GM19467 (cell line): ENCODE measurements at regions not wholly inside any gene's neighbourhood (a gene's known extent, or its start where the extent isn't known, plus 50 kb on each side); places are given as distances from the start of the nearest gene placed in this dataset.
A peak's percentile ranks its signal among the peaks of the same experiment; 100 is the strongest.

Experiments used
- ATAC-seq: cut with Tn5 transposase; IDR thresholded peaks from one replicate; pipeline ENCODE4 v1.9.1; 2021; ENCODE audit warnings: mild to moderate bottlenecking, moderate library complexity; ENCODE audit not compliant: unreplicated experiment

DNA sequence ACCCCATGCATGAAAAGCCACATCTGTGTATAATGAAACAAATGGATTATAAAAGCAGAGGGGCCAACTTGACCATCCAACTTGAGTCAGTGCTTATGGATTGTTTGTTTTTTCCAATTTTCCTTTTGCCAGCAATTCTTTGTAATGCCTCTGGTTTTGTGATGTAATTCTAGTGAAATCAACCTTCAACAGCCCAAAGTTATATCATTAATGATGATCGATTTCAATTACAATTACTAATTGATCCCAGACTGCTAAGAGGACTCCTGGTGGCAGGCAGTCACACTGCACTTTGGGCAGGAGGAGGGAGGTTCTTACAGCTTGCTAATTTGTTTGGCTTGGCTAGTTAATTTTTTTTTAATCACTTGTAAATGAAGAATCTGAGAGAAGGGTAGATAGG is 552.3 kb downstream of the NUF2 start:
- no peak for ATAC-seq

DNA sequence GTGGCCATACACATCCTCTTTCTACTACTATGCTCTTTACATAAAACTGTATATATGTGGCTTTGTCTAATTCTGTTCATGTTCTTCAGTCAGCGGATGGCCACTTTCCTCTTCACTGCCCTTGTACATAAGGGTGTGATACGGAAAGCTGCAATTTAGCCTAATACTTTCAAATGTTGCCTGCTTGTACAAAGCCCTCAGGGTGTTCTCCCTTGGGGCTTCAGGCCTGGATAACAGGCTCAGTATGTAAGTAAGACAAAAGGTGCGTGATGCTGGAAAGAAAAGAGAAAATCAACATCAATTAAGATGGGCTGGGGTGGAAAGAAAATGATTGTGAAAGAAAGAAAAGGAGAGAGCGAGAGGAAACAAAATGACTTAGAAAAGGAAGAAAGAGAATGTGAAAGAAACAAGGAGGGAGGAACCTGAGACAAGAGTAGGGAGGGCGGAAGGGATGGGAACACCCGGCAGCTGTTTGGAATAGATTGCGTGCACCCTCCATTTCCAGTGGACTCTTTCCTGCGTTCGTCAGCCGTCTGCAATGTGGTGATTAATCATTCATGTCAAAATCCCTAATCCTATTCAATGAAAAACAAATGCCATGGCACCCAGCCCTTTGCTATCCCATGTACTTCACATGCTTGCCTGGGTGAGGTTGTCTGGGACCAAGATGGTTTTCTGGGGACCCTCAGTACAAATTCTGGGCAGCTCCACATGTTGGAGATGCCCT is 553.6 kb downstream of the NUF2 start:
- ATAC-seq = no peak

DNA sequence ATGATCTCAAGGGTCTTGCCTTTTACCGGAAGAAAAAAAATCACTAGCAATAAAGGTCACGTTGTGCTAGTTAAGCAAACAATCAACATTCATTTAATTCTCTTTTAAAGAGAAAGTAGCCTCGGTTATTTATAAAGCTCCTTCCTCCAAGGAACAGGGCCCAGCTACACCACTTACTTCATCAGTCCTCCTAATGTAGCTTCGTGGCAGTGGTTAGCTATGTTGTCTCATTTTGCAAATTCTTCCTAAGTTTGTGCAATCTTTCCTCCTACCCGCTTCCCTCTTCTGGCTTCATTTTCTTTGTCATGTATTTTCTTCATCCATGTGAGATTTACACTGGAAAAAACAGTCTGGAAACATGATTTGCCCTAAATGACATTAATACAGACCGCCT is 554.2 kb downstream of the NUF2 start:
- no peak for ATAC-seq

GRCh38 chr1:163876546-163876945 is 554.8 kb downstream of the NUF2 start:
- ATAC-seq = no peak

- no peak for ATAC-seq
These were observed 555.3 kb downstream of the NUF2 start for GRCh38 chr1:163877016-163877415.

- ATAC-seq = no peak
These were observed 563.8 kb downstream of the NUF2 start for GRCh38 chr1:163885510-163885909.

GRCh38 chr1:163896001-163896400 is 574.2 kb downstream of the NUF2 start:
- ATAC-seq = no peak

DNA sequence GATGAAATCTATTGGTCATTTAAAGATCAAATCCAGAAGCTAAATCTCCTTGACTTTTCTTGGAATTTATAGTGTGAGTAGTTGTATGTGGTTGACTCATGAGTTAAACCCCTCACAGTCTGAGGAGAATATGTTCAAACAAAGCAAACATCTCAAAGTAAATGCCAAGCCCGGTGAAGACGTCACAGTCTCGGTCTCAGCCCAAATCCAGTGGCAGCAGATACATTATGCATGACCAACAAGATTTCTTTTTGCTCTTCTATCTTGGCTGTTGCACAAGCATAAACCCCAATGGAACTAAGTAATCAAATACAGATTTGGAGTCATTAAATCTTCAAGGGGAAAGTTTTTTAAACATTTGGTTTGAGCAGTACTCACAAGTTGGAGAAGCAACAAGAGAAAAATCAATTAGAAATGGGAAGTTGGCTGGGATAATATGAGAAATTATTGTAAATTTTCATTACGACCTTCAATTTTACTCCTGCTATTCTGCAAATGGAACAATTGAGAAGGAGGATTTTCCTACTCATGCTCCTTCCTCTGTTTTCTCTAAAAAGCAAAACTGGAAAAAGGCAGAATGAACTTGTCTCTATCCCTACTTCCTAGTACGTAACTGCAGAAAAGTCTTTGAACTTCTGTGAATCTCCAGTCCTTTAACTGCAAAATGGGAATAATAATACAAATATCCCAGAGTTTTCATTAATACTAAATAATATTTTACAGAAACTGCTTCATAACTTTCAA is 575.8 kb downstream of the NUF2 start:
- ATAC-seq = no peak

DNA sequence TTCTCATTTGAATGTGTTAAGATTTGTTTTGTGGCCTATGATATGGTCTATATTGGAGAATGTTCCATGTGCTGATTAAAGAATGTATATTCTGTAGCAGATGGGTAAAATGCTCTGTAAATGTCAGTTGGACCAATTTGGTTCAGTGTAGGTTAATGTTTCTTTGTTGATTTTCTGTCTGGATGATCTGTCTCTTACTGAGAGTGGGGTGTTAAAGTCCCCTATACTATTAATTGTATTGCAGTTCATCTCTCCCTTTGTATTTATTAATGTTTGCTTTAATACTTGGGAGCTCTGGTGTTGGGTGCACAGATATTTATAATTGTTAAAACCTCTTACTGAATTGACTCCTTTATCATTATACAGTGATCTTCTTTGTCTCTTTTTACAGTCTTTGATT is 584.5 kb downstream of the NUF2 start:
- no peak for ATAC-seq

DNA sequence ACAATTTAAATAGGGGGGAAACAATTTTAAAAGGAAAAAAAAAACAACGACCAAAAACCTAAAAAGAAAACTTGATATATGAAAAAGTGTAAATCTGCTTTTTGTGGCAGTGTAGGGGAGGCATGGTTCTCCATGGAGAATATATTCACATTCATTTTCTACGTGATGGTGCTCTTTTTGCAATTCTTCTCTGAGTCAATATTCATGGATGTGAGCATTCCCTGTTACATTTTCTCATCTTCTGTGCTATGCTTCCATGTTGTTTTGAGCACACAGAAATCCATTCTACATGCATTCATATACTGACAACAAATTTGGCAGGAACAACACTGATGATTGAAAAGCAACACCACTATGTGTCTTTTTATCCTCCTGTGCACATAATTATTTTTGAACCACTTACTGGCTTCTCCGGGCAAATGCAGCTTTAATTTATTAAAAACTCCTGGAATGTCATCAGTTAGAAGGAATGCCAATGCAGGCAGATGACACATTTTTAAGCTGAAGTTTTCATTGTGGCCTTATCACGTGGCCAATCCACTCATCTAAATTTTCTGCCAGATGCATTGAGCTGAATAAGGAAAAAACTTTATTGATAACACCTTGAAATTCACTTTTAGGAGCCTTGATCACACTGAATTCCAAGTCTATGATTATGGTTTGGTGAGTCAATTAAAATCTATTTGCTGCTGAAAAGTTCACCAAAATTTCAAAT is 590.6 kb downstream of the NUF2 start:
- ATAC-seq = no peak

DNA sequence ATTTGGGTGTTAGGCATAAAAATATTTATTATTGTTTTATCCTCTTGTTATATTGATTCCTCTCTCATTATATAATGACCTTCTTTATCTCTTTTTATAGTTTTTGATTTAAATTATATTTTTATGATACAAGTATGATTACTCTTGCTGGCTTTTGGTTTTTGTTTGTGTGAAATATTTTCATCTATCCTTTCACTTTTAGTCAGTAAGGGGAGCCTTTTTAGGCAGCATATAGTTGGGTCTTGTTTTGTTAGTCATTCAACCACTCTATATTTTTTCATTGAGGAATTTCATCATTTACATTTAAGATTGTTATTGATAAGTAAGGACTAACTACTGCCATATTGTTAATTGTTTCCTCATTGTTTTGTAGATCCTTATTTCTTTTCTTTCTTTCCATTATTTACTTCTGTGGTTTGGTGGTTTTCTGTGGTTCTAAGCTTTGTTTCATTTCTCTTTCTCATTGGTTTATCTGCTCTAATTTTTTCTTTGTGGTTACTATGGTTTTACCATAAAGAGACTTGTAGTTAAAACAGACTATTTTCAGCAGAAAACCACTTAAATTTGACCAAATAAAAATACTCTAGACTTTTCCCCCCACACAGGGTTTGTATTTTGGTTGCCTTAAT is 593.1 kb downstream of the NUF2 start:
- ATAC-seq = no peak

- ATAC-seq = peak; percentile 90
These were observed 601.0 kb downstream of the NUF2 start for GRCh38 chr1:163922743-163923201.

DNA sequence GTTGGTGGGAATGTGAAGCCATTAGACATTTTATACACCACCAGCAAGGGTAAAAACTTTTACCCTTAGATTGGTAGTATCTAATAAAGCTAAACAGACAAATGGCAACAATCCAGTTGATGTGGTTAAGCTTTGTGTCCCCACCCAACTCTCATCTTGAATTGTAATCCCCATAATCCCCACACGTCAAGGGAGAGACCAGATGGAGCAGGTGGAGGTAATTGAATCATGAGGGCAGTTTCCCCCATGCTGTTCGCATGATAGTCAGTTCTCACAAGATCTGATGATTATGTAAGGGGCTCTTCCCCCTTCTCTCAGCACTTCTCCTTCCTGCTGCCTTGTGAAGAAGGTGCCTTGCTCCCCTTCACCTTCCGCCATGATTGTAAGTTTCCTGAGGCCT is 602.3 kb downstream of the NUF2 start:
- ATAC-seq = no peak

GRCh38 chr1:163927493-163927892 is 605.7 kb downstream of the NUF2 start:
- no peak for ATAC-seq

DNA sequence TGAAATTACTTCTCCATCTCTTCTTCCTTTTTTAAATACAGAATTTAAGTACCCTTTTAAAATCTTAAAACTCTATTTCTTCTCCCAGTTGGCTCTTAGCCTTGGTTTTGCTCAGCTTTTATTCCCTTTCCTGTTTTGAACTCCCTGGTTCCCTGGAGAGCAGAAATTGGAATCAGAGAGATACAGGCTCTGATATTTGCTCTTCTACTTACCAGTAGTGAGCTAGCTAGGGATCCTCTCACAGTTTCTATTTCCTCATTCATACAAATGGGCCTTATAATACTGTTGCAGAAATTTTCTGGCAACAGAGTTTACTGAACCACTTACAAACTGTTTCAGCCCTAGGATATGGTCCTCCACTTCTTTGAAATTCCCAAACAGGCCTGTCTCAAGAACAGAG is 606.3 kb downstream of the NUF2 start:
- ATAC-seq = no peak

GRCh38 chr1:163928651-163929050 is 606.9 kb downstream of the NUF2 start:
- ATAC-seq = no peak

DNA sequence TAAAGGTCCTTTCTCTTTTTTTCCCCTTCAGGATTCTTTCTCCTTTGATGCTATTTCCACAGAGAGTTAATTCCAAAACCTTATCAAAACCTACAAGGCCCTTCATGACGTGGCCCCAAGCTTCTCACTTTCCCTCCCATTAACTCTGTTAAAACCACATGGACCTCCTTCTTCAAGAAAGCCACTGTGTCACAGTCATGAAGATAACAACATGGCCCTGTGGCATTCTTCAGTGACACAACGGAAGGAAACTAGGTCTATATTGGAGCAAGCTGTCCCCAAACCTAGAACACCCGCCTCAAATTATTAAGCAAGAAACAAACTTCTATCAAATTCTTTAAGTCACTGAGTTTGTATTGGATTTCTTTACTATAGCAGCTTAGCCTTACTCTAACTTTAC is 611.1 kb downstream of the NUF2 start:
- no peak for ATAC-seq

DNA sequence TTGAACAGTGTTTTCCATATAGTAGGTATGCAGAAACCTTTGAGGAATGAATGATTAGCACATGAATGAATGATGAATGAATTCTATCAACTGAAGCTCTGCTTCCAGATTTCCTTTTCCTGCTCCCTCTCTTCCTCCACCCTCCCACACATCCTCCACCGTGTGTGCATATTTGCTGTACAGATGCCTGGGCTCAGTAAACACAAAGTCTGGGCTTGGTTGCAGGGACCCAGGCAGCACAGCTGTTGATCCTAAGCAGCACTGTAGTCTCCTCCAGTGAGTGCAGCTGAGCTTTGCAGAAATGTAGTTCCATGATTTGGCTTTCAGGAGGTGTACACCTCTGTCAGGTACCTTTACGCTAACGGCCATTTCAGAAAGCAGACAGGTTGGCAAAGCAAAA is 611.7 kb downstream of the NUF2 start:
- no peak for ATAC-seq

DNA sequence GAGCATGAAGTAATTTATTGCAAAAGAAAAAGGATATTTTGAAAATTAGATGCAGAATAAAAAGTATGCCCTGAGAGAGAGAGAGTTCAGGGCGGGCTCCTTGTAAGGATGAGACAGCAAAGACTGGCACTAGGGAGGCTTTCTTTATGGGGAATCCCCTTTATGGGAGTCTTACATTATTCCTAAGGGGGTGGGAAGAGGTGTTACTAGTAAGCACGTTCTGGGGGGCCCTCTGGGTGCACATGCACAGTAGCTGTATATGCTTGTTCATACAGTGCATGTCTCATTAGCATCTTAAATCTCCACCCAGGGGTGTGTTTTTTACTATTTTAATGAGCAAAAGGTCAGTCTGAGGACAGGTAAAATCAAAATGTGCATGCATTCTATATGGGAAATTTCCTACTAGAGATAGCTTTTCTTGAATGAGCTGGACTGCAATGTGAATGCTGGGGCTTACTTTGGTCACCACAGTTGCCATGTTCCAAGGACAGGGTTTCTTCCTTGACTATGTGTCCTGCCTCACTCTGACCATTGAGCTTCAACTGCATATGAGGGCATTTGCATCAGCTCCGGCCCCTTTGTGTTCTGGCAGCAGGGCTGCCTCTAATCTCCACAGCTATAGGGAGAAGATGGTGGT is 614.1 kb downstream of the NUF2 start:
- ATAC-seq = no peak

DNA sequence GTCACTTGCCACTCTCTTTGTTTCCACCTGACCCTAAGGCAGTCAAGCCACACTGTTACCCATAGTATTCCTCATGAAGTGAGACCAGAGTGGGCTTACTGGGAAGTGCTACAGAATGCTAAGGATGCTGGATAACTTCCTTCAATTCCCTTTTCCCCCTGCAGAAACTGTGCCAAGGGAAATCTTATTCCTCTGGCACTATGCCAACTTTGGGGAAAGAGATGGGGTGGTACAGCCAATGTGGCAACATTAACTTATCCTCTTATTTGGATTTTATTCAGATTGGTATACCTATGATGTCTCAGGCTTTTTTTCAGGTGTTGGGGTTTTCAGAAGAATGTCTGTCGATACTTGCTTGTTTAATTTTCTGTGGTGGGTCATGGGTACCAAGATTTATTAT is 599.4 kb upstream of the PBX1 start:
- ATAC-seq = no peak

GRCh38 chr1:163970151-163970550 is 588.8 kb upstream of the PBX1 start:
- ATAC-seq = no peak
